AG04450 (cell line): ENCODE measurements at regions not wholly inside any gene's neighbourhood (a gene's known extent, or its start where the extent isn't known, plus 50 kb on each side); places are given as distances from the start of the nearest gene placed in this dataset.
"Not testable (repeated sequence)": the region's sequence is repeated elsewhere in the genome, so short reads cannot be mapped to it uniquely, and the experiment has no call there.

ENCODE experiments used
- CTCF ChIA-PET: fragments of 300-600, 350-600 bp; formaldehyde crosslinking; extraction: SDS; loops from one replicate; lab custom pipeline; 2022; ENCODE audit warnings: antibody characterized with exemption, inconsistent platforms; lab: Charles Lee
- POLR2A ChIA-PET: fragments of 350-600 bp; formaldehyde crosslinking; extraction: SDS; loops from one replicate; lab custom pipeline; 2021; ENCODE audit warnings: antibody characterized with exemption, inconsistent platforms; lab: Yijun Ruan, JAX
- DNase-seq: peaks from one replicate; pipeline ENCODE4 v3.0.0-alpha.2; 2011; ENCODE audit warnings: low read depth, low spot score
- H3K27ac ChIP-seq: one replicate; pipeline ENCODE4 v1.5.1; 2012; ENCODE audit warnings: low read depth, low read length, control low read depth
- H3K27me3 ChIP-seq: one replicate; pipeline ENCODE4 v1.6.0; 2012; ENCODE audit warnings: low read length; ENCODE audit not compliant: control insufficient read depth, insufficient read depth
- H3K4me3 ChIP-seq: 2 replicates; pipeline ENCODE4 v1.5.1; 2011; ENCODE audit warnings: mild to moderate bottlenecking, low read depth, low read length, control low read depth
- H3K9me3 ChIP-seq: 2 replicates; pipeline ENCODE4 v1.5.1; 2012; ENCODE audit warnings: low read length; ENCODE audit not compliant: control insufficient read depth, insufficient read depth
- CTCF ChIP-seq: IDR thresholded peaks from 2 replicates; pipeline ENCODE4 v1.5.1; 2011; ENCODE audit warnings: low read depth, low read length, control low read depth, inconsistent platforms

GRCh38 chr14:106134886-106135285 is 608.5 kb downstream of the TMEM121 start:
- DNase-seq = no peak
- TF ChIP-seq CTCF = no peak
- peaks cover 6% of the 10 kb centered on the region; the same call in 1 of the 2 replicates for H3K9me3 ChIP-seq
- H3K4me3 ChIP-seq = no peak overlapping the region
- no peak overlapping the region for H3K27ac ChIP-seq
- H3K27me3 ChIP-seq = no peaks in the 10 kb centered on the region
- CTCF ChIA-PET = no interaction called here
- POLR2A ChIA-PET = no interaction called here

GRCh38 chr14:106141242-106142220 is 615.1 kb downstream of the TMEM121 start:
- no peaks in the 10 kb centered on the region for H3K27me3 ChIP-seq
- no peak overlapping the region for H3K4me3 ChIP-seq
- H3K9me3 ChIP-seq = peaks cover 11% of the 10 kb centered on the region
- no peak for DNase-seq
- POLR2A ChIA-PET = no interaction called here
- TF ChIP-seq CTCF = no peak
- no peak overlapping the region for H3K27ac ChIP-seq
- CTCF ChIA-PET = interaction anchor here (0.6 kb wide), 1 partner anchor 263 kb away, joined by 3 read pairs; no protein-coding TSS in a partner anchor

GRCh38 chr14:106145731-106146130 is 619.3 kb downstream of the TMEM121 start:
- POLR2A ChIA-PET, H3K4me3 ChIP-seq, H3K27ac ChIP-seq, H3K27me3 ChIP-seq, DNase-seq, CTCF ChIA-PET: not testable (repeated sequence)
- peaks cover 12% of the 10 kb centered on the region for H3K9me3 ChIP-seq

GRCh38 chr14:106153362-106153955 is 627.1 kb downstream of the TMEM121 start:
- DNase-seq, POLR2A ChIA-PET, CTCF ChIA-PET, H3K4me3 ChIP-seq, H3K27me3 ChIP-seq, H3K27ac ChIP-seq, H3K9me3 ChIP-seq: not testable (repeated sequence)
- TF ChIP-seq CTCF = peak; percentile 32

GRCh38 chr14:106163316-106163715 is 636.9 kb downstream of the TMEM121 start:
- no peak for DNase-seq
- ChIA-PET POLR2A (no interaction called here), CTCF (no interaction called here)
- peaks cover 19% of the 10 kb centered on the region for H3K9me3 ChIP-seq
- H3K27me3 ChIP-seq = no peaks in the 10 kb centered on the region
- TF ChIP-seq CTCF = no peak
- no peak overlapping the region for H3K27ac ChIP-seq
- no peak overlapping the region for H3K4me3 ChIP-seq

GRCh38 chr14:106163812-106164211 is 637.4 kb downstream of the TMEM121 start:
- H3K4me3 ChIP-seq, H3K27me3 ChIP-seq, H3K27ac ChIP-seq, DNase-seq, POLR2A ChIA-PET, CTCF ChIA-PET: not testable (repeated sequence)
- peaks cover 19% of the 10 kb centered on the region for H3K9me3 ChIP-seq
